ENCODE measurements at regions not wholly inside any gene's neighbourhood (a gene's known extent, or its start where the extent isn't known, plus 50 kb on each side); places are given as distances from the start of the nearest gene placed in this dataset.

DNA sequence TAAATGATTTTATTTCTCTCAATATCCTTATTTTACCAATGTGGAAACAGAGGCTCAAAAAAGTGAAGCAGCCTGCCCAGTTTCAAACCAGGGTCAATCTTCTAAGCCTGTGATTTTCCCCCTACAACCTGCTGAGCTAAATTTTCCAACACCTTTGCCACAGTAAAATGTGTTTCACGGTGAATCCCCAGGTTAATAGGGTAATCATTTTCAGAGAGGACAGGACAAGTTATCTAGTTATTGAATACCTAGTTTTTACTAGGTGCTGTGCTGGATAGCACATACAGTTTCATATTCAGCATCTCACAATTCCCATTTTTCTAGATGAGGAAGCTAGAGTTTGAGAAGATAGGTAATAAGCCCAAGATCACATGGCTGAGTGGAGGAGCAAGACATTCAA, 236.6 kb downstream of the PTH2R start:
- Histone ChIP-seq H3K4me1 (ENCODE audit: low read depth, poor library complexity, severe bottlenecking) (no peaks in the 10 kb centered on the region), H3K4me3 (IDR thresholded peaks at IDR 0.05; ENCODE audit: insufficient read depth, low read depth, low read length) (no peak overlapping the region), H3K27ac (no peak overlapping the region), H3K27me3 (ENCODE audit: insufficient read depth, low read depth) (no peaks in the 10 kb centered on the region), H4K20me1 (ENCODE audit: insufficient read depth) (no peaks in the 10 kb centered on the region), H2AFZ (ENCODE audit: low read depth) (no peak overlapping the region), H3K79me2 (ENCODE audit: insufficient read depth, low read depth) (no peaks in the 10 kb centered on the region), H3K4me2 (no peak overlapping the region), H3K36me3 (ENCODE audit: insufficient read depth) (no peaks in the 10 kb centered on the region), H3K9ac (no peak overlapping the region)
- no peak for TF ChIP-seq CTCF (conservative IDR thresholded peaks at IDR 0.05; ENCODE audit: low read depth, low read length)

- no peak overlapping the region for H3K27ac ChIP-seq
- no peaks in the 10 kb centered on the region for H3K27me3 ChIP-seq (ENCODE audit: insufficient read depth, low read depth)
- no peaks in the 10 kb centered on the region for H4K20me1 ChIP-seq (ENCODE audit: insufficient read depth)
- H3K4me3 ChIP-seq (IDR thresholded peaks at IDR 0.05; ENCODE audit: insufficient read depth, low read depth, low read length): no peak overlapping the region
- H3K36me3 ChIP-seq (ENCODE audit: insufficient read depth): no peaks in the 10 kb centered on the region
- no peak for TF ChIP-seq CTCF (conservative IDR thresholded peaks at IDR 0.05; ENCODE audit: low read depth, low read length)
- H3K79me2 ChIP-seq (ENCODE audit: insufficient read depth, low read depth): no peaks in the 10 kb centered on the region
- no peaks in the 10 kb centered on the region for H3K4me1 ChIP-seq (ENCODE audit: low read depth, poor library complexity, severe bottlenecking)
- H3K4me2 ChIP-seq: no peak overlapping the region
- H3K9ac ChIP-seq: no peak overlapping the region
- no peak overlapping the region for H2AFZ ChIP-seq (ENCODE audit: low read depth)
Observed at GRCh38 chr2:208645226-208645625, 238.6 kb downstream of the PTH2R start.

DNA sequence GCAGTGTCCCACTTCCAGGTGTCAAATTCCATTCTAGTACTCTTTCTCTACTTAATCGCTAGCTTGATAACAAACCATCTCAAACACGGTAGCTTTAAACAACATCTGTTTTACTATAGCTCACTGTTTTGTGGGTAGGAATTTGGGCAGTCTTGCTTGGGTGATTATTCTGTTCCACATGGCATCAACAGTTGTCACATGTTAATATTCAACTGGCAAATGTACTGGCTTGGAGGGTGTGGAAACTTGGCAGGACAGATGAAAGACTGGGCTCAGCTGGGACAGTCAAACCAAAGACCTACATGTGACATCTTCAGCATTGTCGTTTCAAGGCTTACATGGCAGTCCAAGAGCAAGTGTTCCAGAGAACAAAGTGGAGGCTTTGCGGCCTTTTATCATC, 241.8 kb downstream of the PTH2R start:
- no peak overlapping the region for H3K4me3 ChIP-seq (IDR thresholded peaks at IDR 0.05; ENCODE audit: insufficient read depth, low read depth, low read length)
- no peak overlapping the region for H2AFZ ChIP-seq (ENCODE audit: low read depth)
- H3K36me3 ChIP-seq (ENCODE audit: insufficient read depth): no peaks in the 10 kb centered on the region
- H3K27me3 ChIP-seq (ENCODE audit: insufficient read depth, low read depth): no peaks in the 10 kb centered on the region
- no peak for TF ChIP-seq CTCF (conservative IDR thresholded peaks at IDR 0.05; ENCODE audit: low read depth, low read length)
- H4K20me1 ChIP-seq (ENCODE audit: insufficient read depth): no peaks in the 10 kb centered on the region
- no peak overlapping the region for H3K4me2 ChIP-seq
- no peaks in the 10 kb centered on the region for H3K79me2 ChIP-seq (ENCODE audit: insufficient read depth, low read depth)
- H3K9ac ChIP-seq: no peak overlapping the region
- H3K4me1 ChIP-seq (ENCODE audit: low read depth, poor library complexity, severe bottlenecking): no peaks in the 10 kb centered on the region
- no peak overlapping the region for H3K27ac ChIP-seq

DNA sequence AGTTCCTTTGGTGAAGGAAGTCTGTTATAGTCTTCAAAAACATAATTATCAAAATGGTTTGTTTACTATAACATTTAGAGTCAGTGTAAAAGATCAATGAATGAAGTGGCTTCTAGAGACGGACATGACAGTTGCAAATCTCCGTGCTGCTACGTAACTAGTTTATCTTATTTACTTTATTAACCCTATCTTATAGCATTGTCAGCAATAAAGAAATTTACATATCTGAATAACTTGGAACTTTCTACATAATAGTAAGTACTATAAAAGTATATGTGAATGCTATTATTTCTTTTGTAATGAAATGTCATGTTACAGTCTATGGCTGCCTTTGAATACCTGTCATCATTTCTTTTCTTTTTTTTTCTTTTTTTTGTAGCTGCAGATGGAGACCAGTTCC, 246.8 kb downstream of the PTH2R start:
- no peak overlapping the region for H3K4me3 ChIP-seq (IDR thresholded peaks at IDR 0.05; ENCODE audit: insufficient read depth, low read depth, low read length)
- no peaks in the 10 kb centered on the region for H3K79me2 ChIP-seq (ENCODE audit: insufficient read depth, low read depth)
- H3K4me1 ChIP-seq (ENCODE audit: low read depth, poor library complexity, severe bottlenecking): no peaks in the 10 kb centered on the region
- H3K36me3 ChIP-seq (ENCODE audit: insufficient read depth): no peaks in the 10 kb centered on the region
- no peak overlapping the region for H3K27ac ChIP-seq
- TF ChIP-seq CTCF (conservative IDR thresholded peaks at IDR 0.05; ENCODE audit: low read depth, low read length): no peak
- H3K4me2 ChIP-seq: no peak overlapping the region
- H2AFZ ChIP-seq (ENCODE audit: low read depth): no peak overlapping the region
- no peak overlapping the region for H3K9ac ChIP-seq
- H4K20me1 ChIP-seq (ENCODE audit: insufficient read depth): no peaks in the 10 kb centered on the region
- H3K27me3 ChIP-seq (ENCODE audit: insufficient read depth, low read depth): no peaks in the 10 kb centered on the region

DNA sequence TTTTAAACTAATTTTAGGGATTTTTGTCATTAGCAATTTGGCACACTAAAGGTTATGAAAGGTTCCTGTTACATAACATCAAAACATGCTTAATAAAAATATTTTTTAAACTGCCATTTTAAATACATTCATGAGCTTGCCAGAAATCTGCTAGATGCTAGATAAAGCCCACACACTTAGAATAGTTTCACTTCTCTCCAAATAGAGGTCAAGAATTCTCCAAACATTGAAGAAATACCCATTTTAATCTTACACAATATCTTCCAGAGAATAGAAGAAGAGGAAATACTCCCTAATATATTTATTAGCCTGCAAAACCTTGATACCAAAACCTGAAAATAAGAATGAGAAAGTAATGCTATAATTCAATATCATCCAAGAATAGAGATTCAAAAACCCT, 247.5 kb downstream of the PTH2R start:
- no peaks in the 10 kb centered on the region for H3K79me2 ChIP-seq (ENCODE audit: insufficient read depth, low read depth)
- no peaks in the 10 kb centered on the region for H3K36me3 ChIP-seq (ENCODE audit: insufficient read depth)
- H4K20me1 ChIP-seq (ENCODE audit: insufficient read depth): no peaks in the 10 kb centered on the region
- no peaks in the 10 kb centered on the region for H3K27me3 ChIP-seq (ENCODE audit: insufficient read depth, low read depth)
- no peaks in the 10 kb centered on the region for H3K4me1 ChIP-seq (ENCODE audit: low read depth, poor library complexity, severe bottlenecking)
- no peak overlapping the region for H3K27ac ChIP-seq
- no peak overlapping the region for H3K4me2 ChIP-seq
- no peak overlapping the region for H2AFZ ChIP-seq (ENCODE audit: low read depth)
- no peak overlapping the region for H3K9ac ChIP-seq
- no peak overlapping the region for H3K4me3 ChIP-seq (IDR thresholded peaks at IDR 0.05; ENCODE audit: insufficient read depth, low read depth, low read length)
- no peak for TF ChIP-seq CTCF (conservative IDR thresholded peaks at IDR 0.05; ENCODE audit: low read depth, low read length)
